H9 (cell line): ENCODE measurements at regions not wholly inside any gene's neighbourhood (a gene's known extent, or its start where the extent isn't known, plus 50 kb on each side); places are given as distances from the start of the nearest gene placed in this dataset.

Experiments
- DNase-seq: peaks from one replicate; pipeline ENCODE4 v3.0.0-alpha.2; 2017
- H2AFZ ChIP-seq: one replicate; pipeline ENCODE4 v1.6.1; 2013; ENCODE audit warnings: mild to moderate bottlenecking, low read length, control low read depth, moderate library complexity
- H2AK5ac ChIP-seq: 2 replicates; pipeline ENCODE4 v1.6.1; 2013; ENCODE audit warnings: low read length, control low read depth, mixed read lengths; ENCODE audit not compliant: insufficient read length
- H2BK120ac ChIP-seq: one replicate; pipeline ENCODE4 v1.6.1; 2013; ENCODE audit warnings: low read depth, mild to moderate bottlenecking, low read length, control low read depth, inconsistent platforms; ENCODE audit not compliant: poor library complexity, severe bottlenecking
- H2BK12ac ChIP-seq: 2 replicates; pipeline ENCODE4 v1.6.1; 2013; ENCODE audit warnings: low read length, control low read depth, mixed read lengths, low read depth; ENCODE audit not compliant: insufficient read length
- H2BK15ac ChIP-seq: 2 replicates; pipeline ENCODE4 v1.6.1; 2013; ENCODE audit warnings: low read depth, low read length, control low read depth
- H2BK20ac ChIP-seq: one replicate; pipeline ENCODE4 v1.6.1; 2013; ENCODE audit warnings: low read depth, mild to moderate bottlenecking, low read length, control low read depth, inconsistent platforms; ENCODE audit not compliant: poor library complexity, severe bottlenecking
- H2BK5ac ChIP-seq: 2 replicates; pipeline ENCODE4 v1.6.1; 2013; ENCODE audit warnings: low read length, control low read depth, mixed read lengths; ENCODE audit not compliant: insufficient read length
- H3K14ac ChIP-seq: 2 replicates; pipeline ENCODE4 v1.6.1; 2013; ENCODE audit warnings: low read length, control low read depth; ENCODE audit not compliant: insufficient read depth
- H3K18ac ChIP-seq: 2 replicates; pipeline ENCODE4 v1.6.1; 2013; ENCODE audit warnings: low read depth, mild to moderate bottlenecking, mixed read lengths, low read length, control low read depth; ENCODE audit not compliant: insufficient read length
- H3K23ac ChIP-seq: 2 replicates; pipeline ENCODE4 v1.6.1; 2013; ENCODE audit warnings: low read length, control low read depth, mixed read lengths, low read depth; ENCODE audit not compliant: insufficient read length
- H3K23me2 ChIP-seq: 2 replicates; pipeline ENCODE4 v1.6.1; 2013; ENCODE audit warnings: low read depth, mild to moderate bottlenecking, mixed read lengths, low read length, control low read depth; ENCODE audit not compliant: insufficient read length, poor library complexity, severe bottlenecking
- H3K27ac ChIP-seq: 2 replicates; pipeline ENCODE4 v1.5.1; 2013; ENCODE audit warnings: low read length, control low read depth, mixed read lengths, low read depth; ENCODE audit not compliant: insufficient read length
- H3K27me3 ChIP-seq: 2 replicates; pipeline ENCODE4 v1.6.1; 2013; ENCODE audit warnings: low read length, control low read depth, inconsistent platforms; ENCODE audit not compliant: insufficient read depth
- H3K4ac ChIP-seq: 2 replicates; pipeline ENCODE4 v1.6.1; 2013; ENCODE audit warnings: low read depth, mild to moderate bottlenecking, control low read depth, inconsistent platforms, low read length, moderate library complexity
- H3K4me1 ChIP-seq: 2 replicates; pipeline ENCODE4 v1.6.1; 2013; ENCODE audit warnings: low read length, control low read depth, inconsistent platforms; ENCODE audit not compliant: insufficient read depth
- H3K4me2 ChIP-seq: 2 replicates; pipeline ENCODE4 v1.6.1; 2013; ENCODE audit warnings: low read length, control low read depth, mixed read lengths; ENCODE audit not compliant: insufficient read length, insufficient read depth
- H3K56ac ChIP-seq: 2 replicates; pipeline ENCODE4 v1.6.1; 2013; ENCODE audit warnings: low read depth, mild to moderate bottlenecking, mixed read lengths, low read length, control low read depth; ENCODE audit not compliant: insufficient read length
- H3K79me1 ChIP-seq: 2 replicates; pipeline ENCODE4 v1.6.1; 2013; ENCODE audit warnings: low read depth, mild to moderate bottlenecking, moderate library complexity, low read length, control low read depth, inconsistent platforms; ENCODE audit not compliant: insufficient read depth, poor library complexity, severe bottlenecking
- H3K79me2 ChIP-seq: 2 replicates; pipeline ENCODE4 v1.6.1; 2013; ENCODE audit warnings: low read length, control low read depth, inconsistent platforms; ENCODE audit not compliant: insufficient read depth
- H3K9ac ChIP-seq: 2 replicates; pipeline ENCODE4 v1.6.1; 2013; ENCODE audit warnings: low read length, control low read depth, mixed read lengths; ENCODE audit not compliant: insufficient read length; ENCODE audit errors: extremely low read depth
- H3K9me3 ChIP-seq: one replicate; pipeline ENCODE4 v1.6.1; 2013; ENCODE audit warnings: low read depth, low read length, inconsistent platforms; ENCODE audit not compliant: control insufficient read depth
- H3T11ph ChIP-seq: one replicate; pipeline ENCODE4 v1.6.1; 2013; ENCODE audit warnings: mild to moderate bottlenecking, low read length, control low read depth, inconsistent platforms
- H4K20me1 ChIP-seq: one replicate; pipeline ENCODE4 v1.6.1; 2013; ENCODE audit not compliant: control insufficient read depth, insufficient read length, insufficient read depth
- H4K5ac ChIP-seq: 2 replicates; pipeline ENCODE4 v1.6.1; 2013; ENCODE audit warnings: low read depth, mild to moderate bottlenecking, mixed read lengths, low read length, control low read depth; ENCODE audit not compliant: insufficient read length
- H4K8ac ChIP-seq: replicated peaks from 2 replicates; pipeline ENCODE4 v1.6.1; 2013; ENCODE audit warnings: low read length, control low read depth, mixed read lengths, low read depth; ENCODE audit not compliant: insufficient read length
- H4K91ac ChIP-seq: 2 replicates; pipeline ENCODE4 v1.6.1; 2013; ENCODE audit warnings: low read depth, mild to moderate bottlenecking, moderate library complexity, mixed read lengths, low read length, control low read depth; ENCODE audit not compliant: insufficient read length
- H3K27ac Mint-ChIP-seq, 3 experiments: 2 replicates in 2 of 3; 3 replicates in 1 of 3; pipeline ENCODE4 v1.8.0; 2020 to 2021; ENCODE audit warnings: mixed read lengths in 3 of 3, mild to moderate bottlenecking in 1 of 3, moderate library complexity in 1 of 3
- H3K27me3 Mint-ChIP-seq: 2 replicates; pipeline ENCODE4 v1.8.0; 2021; ENCODE audit warnings: low read depth, mild to moderate bottlenecking, moderate library complexity, mixed read lengths
- H3K36me3 Mint-ChIP-seq, 3 experiments: 2 replicates in 2 of 3; 3 replicates in 1 of 3; pipeline ENCODE4 v1.8.0; 2020 to 2021; ENCODE audit warnings: low read depth in 3 of 3, mixed read lengths in 3 of 3; ENCODE audit not compliant: insufficient read depth in 1 of 3
- H3K4me1 Mint-ChIP-seq, 2 experiments: 2 replicates each; pipeline ENCODE4 v1.8.0; 2020; ENCODE audit warnings: mixed read lengths in 2 of 2
- H3K4me3 Mint-ChIP-seq, 2 experiments: 2 replicates in 1 of 2; 3 replicates in 1 of 2; pipeline ENCODE4 v1.8.0; 2020 to 2021; ENCODE audit warnings: mild to moderate bottlenecking in 2 of 2, mixed read lengths in 2 of 2, moderate library complexity in 1 of 2
- H3K9me3 Mint-ChIP-seq, 2 experiments: 2 replicates in 1 of 2; 3 replicates in 1 of 2; pipeline ENCODE4 v1.8.0; 2020; ENCODE audit warnings: mild to moderate bottlenecking in 2 of 2, mixed read lengths in 2 of 2, moderate library complexity in 1 of 2
- CTCF ChIP-seq: fragments of 200-600 bp; sonication (generic); conservative IDR thresholded peaks from 3 replicates; pipeline ENCODE4 v1.8.0; 2021; ENCODE audit warnings: antibody characterized with exemption, mild to moderate bottlenecking
- WGBS: extraction: QIAGEN DNeasy Blood & Tissue Kit; methylation state at CpG from one replicate; pipeline ENCODE4 v1.1.7; 2013; ENCODE audit warnings: missing lambda C conversion rate, low lambda C conversion rate, mixed read lengths; ENCODE audit not compliant: insufficient read length; ENCODE audit errors: extremely low coverage; 5-methylcytosine and 5-hydroxymethylcytosine counted together

- peaks cover 36 to 50% of the 10 kb centered on the region in 2 experiments for H3K4me1 Mint-ChIP-seq
- Histone ChIP-seq H4K8ac (no peak overlapping the region), H3T11ph (no peak overlapping the region), H2AK5ac (no peak overlapping the region), H2BK12ac (no peak overlapping the region), H3K56ac (no peak overlapping the region), H2BK5ac (no peak overlapping the region), H2BK15ac (no peak overlapping the region), H3K9me3 (no peaks in the 10 kb centered on the region), H2BK120ac (no peak overlapping the region), H3K14ac (no peak overlapping the region), H3K27me3 (no peaks in the 10 kb centered on the region), H3K79me1 (no peaks in the 10 kb centered on the region), H3K4ac (no peak overlapping the region), H2BK20ac (no peak overlapping the region), H3K23me2 (no peaks in the 10 kb centered on the region), H3K9ac (no peak overlapping the region), H3K79me2 (no peaks in the 10 kb centered on the region), H4K20me1 (no peaks in the 10 kb centered on the region), H3K4me1 (peaks cover 2% of the 10 kb centered on the region; the same call in 1 of the 2 replicates), H3K4me2 (no peak overlapping the region), H4K5ac (no peak overlapping the region), H3K27ac (no peak overlapping the region), H4K91ac (no peak overlapping the region), H2AFZ (no peak overlapping the region), H3K23ac (no peak overlapping the region), H3K18ac (no peak overlapping the region)
- no CpG with 5 or more reads among the region's 2 CpGs for WGBS
- H3K4me3 Mint-ChIP-seq, result no peak overlapping the region
- no peak for DNase-seq
- peaks cover 0 to 2% of the 10 kb centered on the region in 2 experiments; a peak in 1 of 5 replicates for H3K9me3 Mint-ChIP-seq
- no peaks in the 10 kb centered on the region for H3K27me3 Mint-ChIP-seq
- peaks cover 3 to 7% (median 3%) of the 10 kb centered on the region in 3 experiments; a peak in 4 of 7 replicates for H3K36me3 Mint-ChIP-seq
- no peak for TF ChIP-seq CTCF
- peak overlapping the region in 1 of 3 experiments; percentile 61; a peak in 3 of 7 replicates for H3K27ac Mint-ChIP-seq
These were observed 553.9 kb upstream of the POM121L12 start for GRCh38 chr7:52481571-52481970.
